ENCODE measurements at regions not wholly inside any gene's neighbourhood (a gene's known extent, or its start where the extent isn't known, plus 50 kb on each side); places are given as distances from the start of the nearest gene placed in this dataset.

- TF ChIP-seq CTCF (IDR thresholded peaks at IDR 0.05; ENCODE audit: low read depth, low read length): no peak
- no peak for DNase-seq (ENCODE audit: extremely low read depth, low read depth)
Observed at GRCh38 chr14:101363880-101364391, 197.4 kb upstream of the DIO3 start.

DNA sequence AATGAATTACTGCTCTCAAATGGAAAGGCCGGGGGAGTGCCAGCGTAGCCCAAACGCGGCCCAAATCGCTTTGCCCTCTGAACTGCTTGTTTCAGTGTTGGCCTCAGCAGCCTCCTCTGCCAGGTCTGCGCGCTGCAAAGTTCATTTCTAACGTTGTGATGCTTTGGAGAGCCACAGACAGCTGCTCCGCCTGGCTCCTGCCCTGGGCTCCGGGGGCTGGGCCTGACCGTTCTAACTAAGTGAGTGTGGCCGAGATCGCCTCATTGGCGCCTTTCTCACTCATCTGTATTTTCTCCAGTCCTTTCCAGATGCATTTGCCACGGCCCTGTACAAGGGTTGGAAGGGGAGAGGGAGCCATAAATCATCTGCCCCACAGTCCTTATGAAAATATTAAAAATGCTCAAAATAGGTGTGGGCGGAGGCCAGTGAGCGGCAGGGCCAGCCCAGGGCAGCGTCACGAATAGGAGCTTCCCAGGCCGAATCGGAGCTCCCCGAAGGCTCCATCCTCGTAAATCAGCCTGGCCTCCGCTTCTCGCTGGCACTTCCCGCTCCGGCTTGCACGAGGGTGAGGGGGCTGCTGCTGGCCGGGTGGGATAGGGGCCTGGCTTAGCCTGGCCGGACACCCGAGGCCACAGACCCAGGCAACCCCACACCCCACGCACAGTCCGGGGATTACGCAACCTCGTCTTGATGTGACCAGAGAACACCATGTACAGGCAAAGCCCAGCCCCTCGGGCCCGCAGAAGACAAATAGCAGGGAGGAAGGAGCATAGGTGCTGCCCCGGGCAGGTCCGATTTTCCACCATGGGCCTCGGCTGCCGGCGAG is 196.6 kb upstream of the DIO3 start:
- DNase-seq (ENCODE audit: extremely low read depth, low read depth): no peak
- no peak for TF ChIP-seq CTCF (IDR thresholded peaks at IDR 0.05; ENCODE audit: low read depth, low read length)

GRCh38 chr14:101365329-101366158 is 195.8 kb upstream of the DIO3 start:
- TF ChIP-seq CTCF (IDR thresholded peaks at IDR 0.05; ENCODE audit: low read depth, low read length): no peak
- DNase-seq (ENCODE audit: extremely low read depth, low read depth): no peak

DNA sequence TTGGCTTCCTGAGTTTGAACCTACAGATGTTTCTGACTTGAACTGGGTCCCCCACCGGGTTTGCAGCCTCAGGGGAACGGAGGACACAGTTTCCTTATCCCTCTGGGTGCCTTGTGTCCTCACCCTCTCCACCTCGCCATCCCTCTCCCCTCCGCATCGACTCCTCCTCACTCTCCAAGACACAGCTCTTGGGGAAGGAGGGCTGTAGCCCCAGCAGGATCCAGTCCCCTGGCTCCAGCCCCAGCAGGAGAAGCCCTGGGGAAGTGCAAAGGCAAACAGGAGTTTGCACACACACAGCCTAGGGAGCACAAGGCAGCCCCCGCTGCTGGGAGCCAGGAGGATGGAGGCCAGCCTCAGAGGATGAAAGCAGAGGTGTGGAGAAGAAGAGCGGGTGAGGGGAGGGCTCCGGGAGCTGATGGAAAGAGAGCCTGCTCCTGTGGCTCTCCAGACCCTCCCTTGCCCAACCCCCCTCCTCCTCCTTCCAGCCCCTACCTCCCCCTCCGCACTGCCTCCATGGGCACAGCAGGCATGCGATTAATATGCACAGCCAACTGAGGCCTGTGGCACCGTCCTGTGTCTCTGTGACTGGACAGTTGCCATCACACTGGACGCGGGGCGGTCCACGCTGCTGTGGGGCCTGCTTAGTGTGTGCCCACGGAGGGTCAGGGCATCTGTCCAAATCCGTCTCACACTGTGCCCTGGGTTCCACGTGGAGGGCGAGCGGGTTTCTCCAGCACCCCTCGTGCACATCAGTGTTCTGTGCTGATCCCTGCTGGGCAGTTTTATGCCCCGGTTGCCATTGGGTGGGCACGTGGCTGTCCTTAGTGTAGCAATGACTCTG is 193.7 kb upstream of the DIO3 start:
- no peak for TF ChIP-seq CTCF (IDR thresholded peaks at IDR 0.05; ENCODE audit: low read depth, low read length)

GRCh38 chr14:101368629-101369028 is 192.7 kb upstream of the DIO3 start:
- no peak for DNase-seq (ENCODE audit: extremely low read depth, low read depth)
- TF ChIP-seq CTCF (IDR thresholded peaks at IDR 0.05; ENCODE audit: low read depth, low read length): no peak

More for the DNA sequence above, 193.7 kb upstream of the DIO3 start:
- no peak for DNase-seq (ENCODE audit: extremely low read depth, low read depth)

DNA sequence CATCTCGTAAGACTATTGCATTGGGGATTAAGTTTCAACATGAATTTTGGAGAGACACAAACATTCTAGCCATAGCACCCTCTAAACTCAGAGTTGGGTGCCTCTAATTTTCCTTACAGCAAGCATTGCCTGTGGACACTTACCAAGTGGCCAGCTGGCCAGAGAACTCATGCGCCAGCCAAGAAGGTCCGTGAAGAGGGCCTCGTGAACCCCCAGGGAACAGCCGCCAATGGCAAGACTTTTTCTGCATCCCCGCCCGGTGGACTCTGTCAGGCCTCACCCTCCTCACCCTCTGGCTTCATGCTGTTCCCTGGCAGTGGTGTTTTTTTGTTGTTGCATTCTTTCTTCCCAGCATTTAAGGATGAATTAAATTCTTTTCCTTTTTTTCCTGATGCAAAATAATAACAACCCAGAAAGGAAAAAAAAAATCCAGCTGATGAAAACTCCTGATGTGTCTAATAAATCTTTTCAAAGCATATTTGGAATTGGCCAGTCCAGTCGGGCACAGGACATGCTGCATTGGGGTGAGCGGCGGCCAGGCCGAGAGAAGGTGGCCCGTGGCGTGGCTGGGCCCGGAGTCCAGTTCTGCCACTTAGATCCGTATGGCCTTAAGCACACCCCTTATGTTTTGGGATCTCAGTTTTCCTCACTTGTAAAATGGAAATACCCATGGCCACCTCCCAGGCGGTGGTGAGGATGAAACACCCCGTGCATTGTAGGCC is 191.9 kb upstream of the DIO3 start:
- TF ChIP-seq CTCF (IDR thresholded peaks at IDR 0.05; ENCODE audit: low read depth, low read length): no peak
- DNase-seq (ENCODE audit: extremely low read depth, low read depth): no peak

Measured in AG09319 (cell line).